Spleen (tissue), 7 donors: ENCODE measurements at regions not wholly inside any gene's neighbourhood (a gene's known extent, or its start where the extent isn't known, plus 50 kb on each side); places are given as distances from the start of the nearest gene placed in this dataset.
A peak's percentile ranks its signal among the peaks of the same experiment; 100 is the strongest.

Experiments
- POLR2A ChIP-seq, 3 donors: fragments of 450-650 bp; IDR thresholded peaks; one replicate each; pipeline ENCODE4 v1.5.1; 2017; ENCODE audit warnings: antibody characterized with exemption in 3 of 3, mild to moderate bottlenecking in 1 of 3
- POLR2AphosphoS5 ChIP-seq, 3 donors: sonication (generic); formaldehyde crosslinking; IDR thresholded peaks; one replicate each; pipeline ENCODE4 v1.5.1; 2017; ENCODE audit warnings: antibody characterized with exemption in 3 of 3
- TF ChIP-seq, protein P1 (sequence below), 11 experiments: fragments of 200-600 bp in 7 of 11; fragments of 450-650 bp in 4 of 11; sonication (generic) in 4 of 11; IDR thresholded peaks in 8 of 11; conservative IDR thresholded peaks in 3 of 11; 1 replicate in 7 of 11; 2 replicates in 4 of 11; pipeline versions ENCODE4 v1.4.0 to v1.8.0; 2016 to 2021; ENCODE audit warnings: antibody characterized with exemption in 11 of 11, inconsistent platforms in 4 of 11, mild to moderate bottlenecking in 1 of 11
- donor health status: DM: no; HTN: no; CAD: no; lungs with moderate emphysema.
- donor health status: DM: no; HTN: no; CAD: no.
- donor health status: DM: no; HTN: no; CAD: no.

DNA sequence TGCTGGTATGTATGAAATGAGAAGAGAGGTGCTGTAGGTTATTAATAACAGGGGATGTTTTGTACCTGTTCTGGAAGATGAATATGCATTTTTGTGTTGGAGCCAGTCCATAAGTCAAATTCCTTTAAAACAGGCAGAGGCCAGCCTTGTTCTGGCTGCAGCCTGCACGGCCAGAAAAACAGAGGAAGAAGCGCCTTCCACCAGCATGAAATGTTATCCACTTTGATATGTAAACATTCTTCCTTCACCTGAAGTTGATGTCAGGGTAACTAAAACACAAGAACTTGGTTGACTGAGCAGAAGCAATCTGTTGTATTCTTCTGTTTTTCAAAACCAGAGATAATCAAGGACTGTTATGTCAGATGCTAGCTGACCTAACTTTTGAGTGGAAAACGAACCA is 237.9 kb upstream of the PLEKHG7 start:
- TF ChIP-seq, protein P1, sequence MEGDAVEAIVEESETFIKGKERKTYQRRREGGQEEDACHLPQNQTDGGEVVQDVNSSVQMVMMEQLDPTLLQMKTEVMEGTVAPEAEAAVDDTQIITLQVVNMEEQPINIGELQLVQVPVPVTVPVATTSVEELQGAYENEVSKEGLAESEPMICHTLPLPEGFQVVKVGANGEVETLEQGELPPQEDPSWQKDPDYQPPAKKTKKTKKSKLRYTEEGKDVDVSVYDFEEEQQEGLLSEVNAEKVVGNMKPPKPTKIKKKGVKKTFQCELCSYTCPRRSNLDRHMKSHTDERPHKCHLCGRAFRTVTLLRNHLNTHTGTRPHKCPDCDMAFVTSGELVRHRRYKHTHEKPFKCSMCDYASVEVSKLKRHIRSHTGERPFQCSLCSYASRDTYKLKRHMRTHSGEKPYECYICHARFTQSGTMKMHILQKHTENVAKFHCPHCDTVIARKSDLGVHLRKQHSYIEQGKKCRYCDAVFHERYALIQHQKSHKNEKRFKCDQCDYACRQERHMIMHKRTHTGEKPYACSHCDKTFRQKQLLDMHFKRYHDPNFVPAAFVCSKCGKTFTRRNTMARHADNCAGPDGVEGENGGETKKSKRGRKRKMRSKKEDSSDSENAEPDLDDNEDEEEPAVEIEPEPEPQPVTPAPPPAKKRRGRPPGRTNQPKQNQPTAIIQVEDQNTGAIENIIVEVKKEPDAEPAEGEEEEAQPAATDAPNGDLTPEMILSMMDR (IDR thresholded peaks at IDR 0.05 in 8 of 11, conservative IDR thresholded peaks at IDR 0.05 in 3 of 11) = no peak
- TF ChIP-seq POLR2AphosphoS5 (IDR thresholded peaks at IDR 0.05) = peak in 1 of 3 donors; percentile 32
- no peak for TF ChIP-seq POLR2A (IDR thresholded peaks at IDR 0.05)
